Fibroblast of skin of left quadriceps (primary cell): ENCODE measurements at regions not wholly inside any gene's neighbourhood (a gene's known extent, or its start where the extent isn't known, plus 50 kb on each side); places are given as distances from the start of the nearest gene placed in this dataset.

ENCODE experiments used
- DNase-seq, 2 experiments: peaks; one replicate each; pipeline ENCODE4 v3.0.0-alpha.2; 2013; ENCODE audit warnings: low read depth in 2 of 2

DNA sequence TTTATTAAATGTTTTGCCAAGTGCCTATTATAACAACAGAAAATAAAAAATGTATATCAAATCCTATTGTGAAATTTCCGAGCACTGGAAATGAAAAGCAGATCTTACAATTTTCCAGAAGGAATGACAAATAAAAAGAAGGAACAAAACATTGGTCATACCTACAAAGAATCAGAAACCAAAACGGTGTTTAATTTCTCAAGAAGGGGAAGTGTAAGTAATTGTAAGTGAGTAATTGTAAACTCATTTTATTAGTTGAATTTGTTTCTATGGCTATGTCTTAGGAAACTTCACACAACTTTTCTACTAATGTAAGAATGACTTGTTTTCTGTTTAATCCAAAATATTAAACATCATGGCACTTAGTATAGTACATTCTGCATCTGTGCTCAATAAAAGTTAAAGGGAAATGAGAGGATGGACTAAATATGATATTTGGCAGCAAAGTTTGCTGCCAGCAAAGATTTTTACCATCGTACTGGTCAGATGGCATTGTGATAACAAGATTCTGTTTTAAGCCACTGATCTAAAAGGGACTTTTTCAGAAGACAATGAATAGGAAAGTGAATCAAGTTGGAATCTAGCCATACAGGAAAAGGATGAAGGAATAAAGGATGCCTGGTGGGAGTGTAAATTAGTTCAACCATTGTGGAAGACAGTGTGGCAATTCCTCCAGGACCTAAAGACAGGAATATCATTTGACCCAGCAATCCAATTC lies 232.4 kb downstream of the NFKBIZ start:
- DNase-seq, result no peak

DNA sequence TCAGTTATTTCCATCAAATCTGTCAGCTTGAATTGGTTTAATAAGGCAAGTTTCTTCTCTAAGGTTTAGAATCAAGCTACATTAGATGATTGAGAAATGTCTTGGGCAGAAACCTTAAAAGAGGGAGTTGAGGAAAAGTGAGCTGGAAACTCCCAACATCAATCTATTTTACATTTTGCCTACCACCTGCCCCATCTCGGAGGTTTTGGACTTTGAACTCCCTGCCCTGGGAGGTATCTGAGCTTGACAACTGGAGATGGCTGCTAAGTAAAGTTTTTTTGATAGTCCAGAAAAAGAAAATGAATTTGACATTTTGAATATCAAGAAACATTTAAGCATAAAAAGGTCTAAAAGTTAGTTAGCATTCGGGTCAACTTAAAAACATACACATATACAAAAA lies 234.2 kb downstream of the NFKBIZ start:
- no peak for DNase-seq

DNA sequence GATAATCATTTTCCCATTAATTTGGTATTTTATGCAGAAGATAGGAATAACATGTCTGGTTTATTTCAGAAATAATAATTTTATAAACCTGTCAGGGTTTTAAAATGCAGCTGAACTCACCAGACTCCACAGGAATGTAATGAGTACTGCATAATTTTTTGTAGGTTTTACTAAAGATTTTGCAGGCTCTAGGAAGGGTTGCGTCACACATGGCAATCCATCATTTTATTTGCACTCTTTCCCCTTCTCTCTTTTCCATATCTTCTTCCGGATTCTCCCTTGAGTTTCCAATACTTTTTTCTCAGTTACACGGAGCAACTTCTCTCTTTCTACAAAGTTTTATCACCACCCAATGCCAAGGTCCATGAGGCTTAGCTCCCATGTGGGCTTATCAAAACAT lies 234.7 kb downstream of the NFKBIZ start:
- DNase-seq, result peak; percentile 60 to 61

DNA sequence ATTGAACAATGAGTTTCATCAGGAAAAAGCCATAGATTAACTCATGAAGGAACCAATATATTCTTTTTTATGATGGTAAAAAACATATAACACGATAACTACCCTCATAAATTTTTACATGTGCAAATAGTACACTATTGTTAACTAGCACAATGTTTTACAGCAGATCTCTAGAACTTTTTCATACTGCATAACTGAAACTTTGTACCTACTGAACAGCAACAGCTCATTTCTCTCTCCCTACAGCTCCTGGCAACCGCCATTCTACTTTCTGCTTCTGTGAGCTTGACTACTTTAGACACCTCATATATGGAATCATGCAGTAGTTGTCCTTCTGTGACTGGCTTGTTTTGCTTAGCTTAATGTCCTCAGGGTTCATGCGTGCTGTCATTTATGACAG lies 235.4 kb downstream of the NFKBIZ start:
- no peak for DNase-seq

DNA sequence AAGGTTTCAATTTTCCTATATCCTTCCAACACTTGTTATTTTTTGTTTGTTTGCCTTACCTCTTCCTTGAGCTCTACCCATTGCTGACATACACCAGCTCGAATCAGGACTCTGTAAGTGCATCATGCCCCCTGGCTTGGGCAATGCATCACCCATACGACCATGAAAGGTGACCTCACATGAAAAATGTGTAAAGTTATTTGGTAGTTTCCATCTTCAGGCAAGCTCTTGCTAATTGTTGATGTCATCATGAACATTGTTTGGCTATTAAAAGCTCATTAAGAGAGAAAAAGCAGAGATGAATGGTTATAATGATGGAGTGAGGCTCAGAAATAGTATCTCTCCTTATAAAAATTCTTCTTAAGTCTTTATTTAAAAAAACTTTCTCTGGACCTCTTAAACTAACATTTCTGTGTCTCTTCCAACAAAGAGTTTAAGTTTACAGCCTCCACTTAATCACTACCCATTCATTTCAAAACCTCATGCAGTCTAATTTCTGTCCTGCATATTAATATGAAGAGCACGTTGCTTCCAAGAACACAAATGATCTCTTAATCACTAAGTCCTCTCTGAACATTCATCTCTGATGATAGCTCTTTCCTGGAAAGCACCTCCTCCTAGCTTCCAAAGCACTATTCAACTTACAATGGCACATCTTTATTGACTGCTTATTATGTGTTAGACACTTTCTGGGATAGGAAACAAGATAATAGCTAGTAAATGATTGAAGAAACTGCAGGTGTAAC lies 236.3 kb downstream of the NFKBIZ start:
- DNase-seq, result no peak

DNA sequence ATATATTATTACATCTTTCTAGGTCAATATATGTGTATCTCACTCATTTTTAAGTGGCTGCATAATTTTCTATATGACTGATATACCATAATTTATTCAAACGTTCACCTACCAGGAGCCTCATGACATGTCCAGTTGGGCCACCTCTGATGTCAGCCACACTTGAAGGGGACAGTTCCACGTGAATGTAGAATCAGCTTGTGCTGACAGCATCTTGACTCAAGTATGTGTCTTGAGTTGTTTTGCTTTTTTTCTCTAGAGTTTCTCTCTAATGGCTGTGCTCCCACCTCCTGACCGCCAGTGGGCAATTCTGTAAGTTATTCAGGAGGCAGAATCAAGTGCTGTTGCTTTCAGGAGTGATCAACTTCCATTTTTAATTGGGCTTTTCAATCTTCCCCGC lies 237.9 kb downstream of the NFKBIZ start:
- no peak for DNase-seq

DNA sequence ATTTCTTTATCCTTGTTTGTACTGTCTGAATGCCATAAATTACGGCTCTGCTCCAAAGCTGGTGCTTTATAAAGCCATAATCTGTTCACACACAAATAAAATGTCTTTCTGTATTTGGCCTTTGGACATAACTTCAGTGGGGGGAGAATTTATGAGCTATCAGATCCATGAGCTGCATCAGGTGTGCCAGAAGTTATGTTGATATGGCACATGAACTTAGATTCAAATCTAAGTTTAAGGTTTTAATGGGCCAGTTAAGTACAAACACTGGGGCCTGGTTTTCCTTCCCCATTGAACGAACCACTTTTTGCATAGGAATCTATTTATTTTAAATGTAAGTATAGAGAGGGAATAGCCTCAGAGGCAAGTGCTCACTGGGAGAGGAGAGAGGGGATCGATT lies 239.9 kb downstream of the NFKBIZ start:
- DNase-seq, result no peak

DNA sequence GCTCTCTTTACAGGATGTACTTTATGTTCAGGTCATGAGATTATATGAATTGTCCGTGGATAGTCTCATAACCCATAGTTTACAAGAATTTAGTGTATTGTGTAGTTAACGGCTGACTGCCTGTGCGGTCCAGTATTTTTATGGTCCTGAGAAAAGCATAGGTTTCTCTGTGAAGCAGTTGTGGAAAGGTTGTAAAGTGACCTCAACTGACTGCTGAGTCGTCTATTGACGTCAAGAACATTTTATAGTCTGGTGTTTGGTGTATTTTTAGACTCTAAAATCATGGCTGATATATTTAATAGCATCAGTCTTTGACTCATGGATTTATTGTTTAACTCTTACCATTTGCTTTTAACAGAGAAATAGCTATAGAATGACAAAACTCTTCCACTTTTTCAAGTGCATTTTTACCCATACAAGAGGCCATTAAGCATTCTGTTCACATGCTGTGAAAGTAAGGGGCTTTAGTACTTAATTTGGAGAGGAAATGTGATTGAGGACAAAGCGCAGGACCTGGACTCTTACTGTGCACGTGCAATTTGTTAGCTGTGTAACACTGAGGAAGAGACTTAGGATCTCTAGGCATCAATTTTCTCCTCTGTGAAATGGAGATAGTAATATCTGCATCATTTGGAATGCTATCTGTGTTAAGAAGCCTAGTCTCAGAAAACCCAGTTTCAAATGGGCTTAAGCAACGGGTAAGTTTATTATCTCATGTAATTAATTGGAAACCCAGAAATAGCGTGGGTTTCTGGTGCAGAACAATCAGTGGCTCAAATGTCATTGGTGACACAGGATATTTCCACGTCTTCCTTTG lies 240.8 kb downstream of the NFKBIZ start:
- DNase-seq, result peak; percentile 94

DNA sequence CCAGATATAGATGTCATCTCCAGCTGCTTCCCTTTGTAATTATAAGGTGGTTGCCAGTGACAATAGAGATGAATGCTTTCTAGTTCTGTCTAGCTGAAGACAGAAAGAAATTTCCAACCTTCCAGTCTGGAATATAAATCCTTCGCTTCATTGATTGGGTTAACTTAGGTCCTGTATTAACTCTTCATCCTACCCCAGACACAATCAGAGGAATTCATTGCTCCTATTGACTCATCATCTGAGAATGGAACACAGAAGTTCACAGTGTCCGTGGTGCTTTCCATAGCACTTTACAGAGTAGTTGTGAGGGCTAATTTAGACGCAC lies 241.4 kb downstream of the NFKBIZ start:
- peak; percentile 36 to 46 for DNase-seq

DNA sequence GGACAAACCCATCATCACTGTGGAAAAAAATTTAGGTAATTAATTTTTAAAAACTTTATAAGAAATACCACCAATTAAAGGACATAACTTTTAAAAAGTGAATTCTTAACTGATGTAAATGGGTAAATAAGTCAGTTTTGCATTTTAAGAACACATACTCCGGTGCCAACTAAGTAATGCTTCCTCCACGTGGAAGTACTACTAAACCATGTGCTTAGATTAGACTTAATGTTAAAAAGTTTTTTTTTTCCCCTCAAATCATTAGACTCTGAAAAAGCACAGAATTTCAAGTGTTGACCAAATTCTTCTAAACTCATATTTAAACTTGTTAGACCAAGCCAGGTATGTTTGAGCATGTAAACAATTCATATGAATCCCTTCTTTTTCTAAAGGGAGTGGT lies 242.0 kb downstream of the NFKBIZ start:
- DNase-seq, result no peak

DNA sequence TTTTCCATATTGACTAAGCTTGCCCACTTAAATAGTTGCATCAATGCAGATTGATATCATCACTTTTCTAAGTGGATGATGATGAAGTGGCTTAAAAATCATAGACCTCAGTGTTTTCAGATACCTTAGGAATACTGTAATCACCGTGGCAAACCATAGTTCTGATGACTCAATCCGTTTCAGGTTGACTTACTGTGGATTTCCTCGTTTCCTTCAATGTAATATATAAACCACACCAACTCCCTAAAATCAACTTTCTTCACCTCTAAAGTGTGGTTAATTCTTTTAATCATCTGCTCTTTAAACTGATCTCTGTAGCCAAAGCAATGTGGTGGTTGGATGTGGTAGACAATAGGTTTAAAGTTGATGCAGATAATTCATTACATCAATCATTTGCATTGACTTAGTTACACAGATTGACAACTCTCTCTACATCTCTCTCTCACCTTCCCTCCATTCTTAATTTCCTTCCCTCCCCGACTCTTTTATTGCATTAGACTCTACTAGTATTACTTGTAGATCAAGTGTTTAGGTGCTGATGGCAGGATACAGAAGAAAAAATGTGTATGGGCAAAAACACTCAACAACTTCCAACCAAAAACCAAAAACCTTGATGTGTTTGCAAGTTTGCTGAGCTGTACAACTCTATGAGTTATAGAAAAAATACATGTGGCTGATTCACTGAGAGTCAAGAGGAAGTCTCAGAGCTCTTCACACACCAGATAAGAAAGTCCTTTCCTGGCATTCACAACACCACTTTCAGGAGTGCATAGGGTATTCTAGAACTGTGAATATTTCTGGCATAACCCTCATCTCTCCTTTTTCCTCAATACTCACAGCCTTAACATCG lies 243.5 kb downstream of the NFKBIZ start:
- peak; percentile 33 to 42 for DNase-seq

DNA sequence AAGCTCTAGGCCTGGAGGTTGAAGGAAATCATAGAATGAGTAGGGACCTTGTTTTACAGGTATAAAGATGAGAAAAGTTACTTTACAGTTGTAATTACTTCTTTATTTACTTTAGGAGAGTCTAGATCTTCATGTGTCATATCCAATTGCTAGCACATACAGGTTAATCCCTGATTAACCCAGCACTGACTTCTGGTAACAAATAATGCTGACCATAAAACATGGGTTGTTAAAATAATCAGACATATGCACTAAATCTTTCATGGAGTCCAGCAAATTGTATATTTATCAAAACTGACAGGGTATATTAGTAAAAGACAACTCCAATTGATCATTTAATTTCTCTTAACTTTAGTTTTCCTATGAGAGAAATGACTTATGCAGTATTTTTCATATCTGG lies 245.2 kb downstream of the NFKBIZ start:
- no peak for DNase-seq

DNA sequence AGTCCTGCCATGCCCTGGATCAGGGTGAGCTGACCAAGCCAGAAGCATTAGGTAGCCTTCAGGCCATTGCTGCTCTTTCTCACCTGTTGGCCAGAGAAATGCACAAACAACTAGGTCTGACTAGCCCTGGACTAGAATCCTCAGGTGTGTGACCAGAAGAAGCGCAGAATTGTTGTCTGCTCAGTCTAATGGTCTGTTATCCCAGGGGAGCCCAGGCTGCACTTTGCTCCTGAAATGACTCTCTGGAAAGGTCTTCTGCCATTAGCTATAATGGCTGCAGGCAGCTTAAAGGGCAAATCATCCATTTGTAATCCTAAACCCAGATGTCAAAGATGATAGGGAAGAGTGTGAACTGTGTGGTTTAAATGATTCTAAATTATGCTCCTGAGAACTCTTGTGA lies 246.1 kb downstream of the NFKBIZ start:
- DNase-seq, result no peak

DNA sequence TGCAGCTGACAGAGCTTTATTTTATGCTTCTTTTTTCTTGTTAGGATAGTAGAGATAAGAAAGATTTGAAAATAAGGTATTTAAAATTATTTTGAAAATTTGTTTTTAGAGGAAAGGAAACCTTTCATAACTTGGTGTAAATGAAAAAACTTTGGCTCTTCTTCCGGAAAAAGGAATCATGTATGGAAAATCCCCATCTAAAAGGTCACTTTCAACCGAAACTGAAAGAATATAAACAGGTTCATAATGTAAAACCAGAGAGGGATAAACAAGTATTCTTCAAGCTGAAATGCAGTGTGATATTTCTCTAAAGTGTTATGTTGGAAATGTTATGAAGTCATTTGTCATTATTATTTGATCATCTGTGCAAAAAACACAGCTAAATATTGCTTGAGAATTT lies 246.8 kb downstream of the NFKBIZ start:
- DNase-seq, result no peak

DNA sequence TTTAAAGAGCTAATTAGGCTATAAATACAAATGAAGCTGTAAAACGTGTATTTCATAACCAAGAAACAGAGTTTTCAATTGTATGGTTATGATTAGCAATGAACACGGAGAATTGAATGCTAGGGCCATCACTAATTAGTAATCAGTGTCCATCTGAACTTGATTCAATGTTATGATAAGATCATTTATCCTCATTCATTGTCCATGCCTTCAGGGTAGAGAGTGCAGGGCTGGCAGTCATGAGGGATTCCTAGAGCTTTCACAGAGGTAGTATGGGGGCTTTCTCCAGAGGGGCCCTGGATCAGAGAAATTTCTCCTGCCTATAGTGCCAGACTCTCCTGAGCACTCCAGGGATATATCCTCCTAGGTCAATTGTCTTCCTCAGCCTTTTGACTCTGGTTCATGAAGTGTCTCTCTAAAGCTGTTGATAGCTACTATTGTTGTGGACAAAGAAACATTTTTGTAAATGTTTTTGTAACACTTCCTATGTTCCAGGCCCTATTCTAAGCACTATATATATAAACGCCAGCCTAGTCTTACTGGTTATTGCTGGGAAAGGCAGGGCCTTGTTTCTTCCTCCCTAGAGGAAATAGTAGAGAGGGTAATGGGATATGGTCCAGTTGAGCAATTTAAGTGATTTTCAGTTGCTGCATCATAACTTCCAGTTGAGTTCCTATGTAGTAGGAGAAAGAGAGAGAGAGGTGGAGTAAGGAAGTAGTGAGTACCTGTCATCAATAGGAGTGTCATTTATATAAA lies 249.0 kb downstream of the NFKBIZ start:
- no peak for DNase-seq

DNA sequence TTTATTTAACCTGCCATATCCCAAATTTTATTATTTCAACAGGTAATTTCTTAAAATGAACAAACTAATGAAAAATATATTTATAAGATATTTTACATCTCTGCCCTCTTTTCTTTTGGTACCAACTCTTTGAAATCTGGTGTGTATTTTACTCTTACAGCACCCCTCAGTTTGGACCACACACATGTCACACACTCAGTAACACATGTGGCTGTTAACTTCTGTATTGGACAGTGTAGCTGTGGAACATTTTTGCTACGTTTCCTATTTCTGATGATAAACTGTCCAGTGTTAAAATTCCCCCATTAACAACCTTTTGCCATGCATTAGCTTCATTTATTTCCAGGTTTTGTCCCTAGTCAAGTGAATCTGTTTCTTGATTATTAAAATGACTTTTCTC lies 250.6 kb downstream of the NFKBIZ start:
- no peak for DNase-seq

DNA sequence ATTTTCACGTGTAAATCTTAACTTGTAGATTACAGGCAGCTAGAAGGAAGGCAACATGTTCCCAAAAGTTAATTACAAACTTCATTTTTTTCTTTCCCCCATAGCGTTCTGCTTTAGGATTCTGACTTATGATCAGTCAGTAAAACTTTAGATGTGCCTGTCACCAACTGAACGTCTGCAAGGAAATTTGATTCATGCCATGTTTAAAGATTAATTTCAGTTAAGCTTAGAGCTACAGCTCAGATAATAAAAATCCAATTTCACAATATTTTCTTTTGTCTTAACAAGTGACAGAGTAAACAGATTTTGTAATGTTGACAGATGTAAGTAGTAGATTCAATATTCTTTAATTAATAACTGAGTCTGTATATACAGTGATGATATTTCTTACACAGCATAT lies 253.1 kb downstream of the NFKBIZ start:
- no peak for DNase-seq

DNA sequence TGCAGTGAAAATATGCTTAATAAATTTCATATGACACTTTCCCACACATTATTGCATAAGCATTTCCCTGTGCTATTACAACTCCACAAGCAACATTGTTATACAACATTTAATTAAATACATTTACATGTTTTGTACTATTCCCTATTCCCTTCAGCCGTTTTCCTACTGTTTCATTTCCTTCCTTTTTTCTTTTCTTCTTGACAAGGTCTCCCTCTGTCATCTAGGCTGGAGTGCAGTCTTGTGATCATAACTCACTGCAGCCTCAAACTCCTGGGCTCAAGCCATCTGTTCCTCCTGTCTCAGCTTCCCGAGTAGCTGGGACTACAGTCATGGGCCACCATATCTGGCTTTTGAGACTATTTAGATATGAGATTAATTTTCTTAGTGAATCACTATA lies 254.7 kb downstream of the NFKBIZ start:
- no peak for DNase-seq

DNA sequence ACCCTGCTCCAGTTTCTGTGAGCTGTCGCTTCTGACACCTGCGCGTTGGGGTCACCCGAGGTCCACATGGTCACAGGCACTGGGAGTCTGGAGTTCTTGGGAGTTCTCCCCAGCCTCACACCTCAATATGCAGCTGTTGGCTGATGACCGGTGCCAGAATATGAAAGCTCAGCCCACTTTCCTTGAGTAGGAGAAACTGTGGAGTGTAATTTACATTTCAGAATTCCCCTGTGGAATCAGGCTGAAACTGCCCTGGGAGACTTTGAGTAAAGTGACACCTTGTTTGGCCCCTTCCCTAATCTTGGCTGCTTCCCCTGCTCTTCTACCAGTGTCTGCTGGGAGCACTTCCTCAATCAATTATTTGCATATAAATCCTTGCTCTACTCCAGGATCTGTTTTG lies 255.9 kb downstream of the NFKBIZ start:
- no peak for DNase-seq

DNA sequence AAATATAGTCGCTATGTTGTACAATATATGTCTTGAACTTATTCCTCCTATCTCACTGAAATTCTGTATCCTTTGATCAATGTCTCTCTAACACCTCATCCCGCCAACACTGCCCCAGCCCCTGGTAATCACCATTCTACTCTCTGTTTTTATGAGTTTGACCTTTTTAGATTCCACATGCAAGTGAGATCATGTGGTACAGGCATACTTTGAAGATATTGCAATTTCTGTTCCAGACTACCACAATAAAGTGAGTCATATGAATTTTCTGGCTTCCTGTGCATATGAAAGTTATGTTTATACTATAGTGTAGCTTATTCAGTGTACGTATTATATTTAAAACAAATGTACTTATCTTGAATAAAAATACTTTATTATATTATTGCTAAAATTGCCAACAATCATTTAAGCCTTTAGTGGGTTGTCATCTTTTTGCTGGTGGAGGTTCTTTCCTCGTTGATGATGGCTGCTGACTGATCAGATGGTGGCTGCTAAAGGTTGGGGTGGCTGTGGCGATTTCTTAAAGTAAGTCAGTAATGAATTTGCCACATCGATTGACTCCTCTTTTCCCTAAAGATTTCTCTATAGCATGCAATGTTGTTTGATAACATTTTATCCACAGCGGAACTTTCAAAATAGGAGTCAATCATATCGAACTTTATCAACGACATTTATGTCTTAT lies 257.2 kb downstream of the NFKBIZ start:
- no peak for DNase-seq
